Left ventricle myocardium inferior (tissue), 1 donor: ENCODE measurements at regions not wholly inside any gene's neighbourhood (a gene's known extent, or its start where the extent isn't known, plus 50 kb on each side); places are given as distances from the start of the nearest gene placed in this dataset.

ENCODE experiments used
- DNase-seq: peaks from one replicate; pipeline ENCODE4 v3.0.0-alpha.2; 2020
- H3K27ac ChIP-seq: fragments of 200-600 bp; replicated peaks from 2 replicates; pipeline ENCODE4 v1.8.0; 2021
- H3K27me3 ChIP-seq: fragments of 200-600 bp; 2 replicates; pipeline ENCODE4 v1.8.0; 2021; ENCODE audit warnings: low read depth
- H3K36me3 ChIP-seq: fragments of 200-600 bp; 2 replicates; pipeline ENCODE4 v1.8.0; 2021
- H3K4me1 ChIP-seq: fragments of 200-600 bp; 2 replicates; pipeline ENCODE4 v1.8.0; 2021
- H3K4me3 ChIP-seq: fragments of 200-600 bp; 2 replicates; pipeline ENCODE4 v1.8.0; 2021; ENCODE audit warnings: mild to moderate bottlenecking, moderate library complexity
- H3K9me3 ChIP-seq: fragments of 200-600 bp; replicated peaks from 2 replicates; pipeline ENCODE4 v1.8.0; 2021
- intact Hi-C: fragments of 100-400 bp; cut with micrococcal nuclease; formaldehyde crosslinking; loops from one replicate; pipeline ENCODE4 v1.11.0; 2022
- TF ChIP-seq, protein P1 (sequence below): fragments of 200-600 bp; IDR thresholded peaks from 2 replicates; pipeline ENCODE4 v1.8.0; 2021; ENCODE audit warnings: antibody characterized with exemption, mild to moderate bottlenecking, borderline replicate concordance
- donor health status: DM: no; HTN: yes; CAD: no; lungs with severe emphysema.

- no peaks in the 10 kb centered on the region for H3K4me1 ChIP-seq
- intact Hi-C loops, result no loop called here
- no peaks in the 10 kb centered on the region for H3K36me3 ChIP-seq
- no peaks in the 10 kb centered on the region for H3K9me3 ChIP-seq
- TF ChIP-seq, protein P1, sequence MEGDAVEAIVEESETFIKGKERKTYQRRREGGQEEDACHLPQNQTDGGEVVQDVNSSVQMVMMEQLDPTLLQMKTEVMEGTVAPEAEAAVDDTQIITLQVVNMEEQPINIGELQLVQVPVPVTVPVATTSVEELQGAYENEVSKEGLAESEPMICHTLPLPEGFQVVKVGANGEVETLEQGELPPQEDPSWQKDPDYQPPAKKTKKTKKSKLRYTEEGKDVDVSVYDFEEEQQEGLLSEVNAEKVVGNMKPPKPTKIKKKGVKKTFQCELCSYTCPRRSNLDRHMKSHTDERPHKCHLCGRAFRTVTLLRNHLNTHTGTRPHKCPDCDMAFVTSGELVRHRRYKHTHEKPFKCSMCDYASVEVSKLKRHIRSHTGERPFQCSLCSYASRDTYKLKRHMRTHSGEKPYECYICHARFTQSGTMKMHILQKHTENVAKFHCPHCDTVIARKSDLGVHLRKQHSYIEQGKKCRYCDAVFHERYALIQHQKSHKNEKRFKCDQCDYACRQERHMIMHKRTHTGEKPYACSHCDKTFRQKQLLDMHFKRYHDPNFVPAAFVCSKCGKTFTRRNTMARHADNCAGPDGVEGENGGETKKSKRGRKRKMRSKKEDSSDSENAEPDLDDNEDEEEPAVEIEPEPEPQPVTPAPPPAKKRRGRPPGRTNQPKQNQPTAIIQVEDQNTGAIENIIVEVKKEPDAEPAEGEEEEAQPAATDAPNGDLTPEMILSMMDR, result no peak
- DNase-seq, result no peak
- H3K4me3 ChIP-seq, result no peak overlapping the region
- no peaks in the 10 kb centered on the region for H3K27me3 ChIP-seq
- H3K27ac ChIP-seq, result no peak overlapping the region
Measured at GRCh38 chr6:131377112-131377705, 195.8 kb upstream of the ARG1 start.

- Histone ChIP-seq H3K4me1 (no peaks in the 10 kb centered on the region), H3K27ac (no peak overlapping the region), H3K27me3 (no peaks in the 10 kb centered on the region), H3K36me3 (no peaks in the 10 kb centered on the region), H3K4me3 (no peak overlapping the region), H3K9me3 (no peaks in the 10 kb centered on the region)
- no peak for DNase-seq
- intact Hi-C loops, result no loop called here
- TF ChIP-seq, protein P1, result no peak
Measured at GRCh38 chr6:131378874-131379273, 194.2 kb upstream of the ARG1 start.

GRCh38 chr6:131379948-131380347 lies 193.1 kb upstream of the ARG1 start:
- Histone ChIP-seq H3K9me3 (no peaks in the 10 kb centered on the region), H3K27me3 (peaks cover 2% of the 10 kb centered on the region), H3K4me1 (no peaks in the 10 kb centered on the region), H3K36me3 (no peaks in the 10 kb centered on the region), H3K4me3 (no peak overlapping the region), H3K27ac (no peak overlapping the region)
- intact Hi-C loops, result no loop called here
- TF ChIP-seq, protein P1, result no peak
- no peak for DNase-seq

DNA sequence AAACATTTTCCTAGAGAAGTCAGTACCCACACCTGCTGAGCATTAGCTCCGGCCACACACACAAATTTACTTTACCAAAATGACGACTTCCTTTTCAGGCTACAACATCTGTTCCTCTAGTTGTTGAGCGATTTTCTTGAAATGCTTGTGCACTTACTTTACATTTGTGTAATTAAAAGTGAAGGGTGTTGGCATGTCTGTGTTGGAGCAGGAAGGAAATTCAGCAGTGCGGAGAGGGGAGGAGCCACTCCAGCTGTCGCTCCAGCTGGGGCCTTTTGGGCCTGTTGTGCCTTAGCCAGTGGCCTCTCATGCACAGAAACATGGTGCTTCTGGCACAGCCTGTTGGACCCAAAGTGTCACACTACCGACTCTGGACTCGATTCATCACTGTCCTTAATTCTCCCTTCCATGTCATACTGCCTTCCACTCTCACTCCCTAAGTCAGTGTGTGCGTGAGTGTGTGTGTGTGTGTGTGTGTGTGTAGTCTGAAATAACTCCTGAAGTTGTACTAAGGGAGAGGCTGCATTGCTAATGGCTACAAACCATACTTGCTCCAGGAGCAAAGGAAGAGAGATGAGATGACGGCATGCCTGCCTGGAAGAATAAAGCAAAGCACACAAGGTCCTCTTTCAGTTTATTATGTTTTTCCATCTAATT lies 191.8 kb upstream of the ARG1 start:
- Histone ChIP-seq H3K36me3 (no peaks in the 10 kb centered on the region), H3K9me3 (no peaks in the 10 kb centered on the region), H3K27me3 (peaks cover 6% of the 10 kb centered on the region), H3K4me3 (no peak overlapping the region), H3K27ac (no peak overlapping the region), H3K4me1 (no peaks in the 10 kb centered on the region)
- intact Hi-C loops, result no loop called here
- TF ChIP-seq, protein P1, result no peak
- DNase-seq, result no peak

DNA sequence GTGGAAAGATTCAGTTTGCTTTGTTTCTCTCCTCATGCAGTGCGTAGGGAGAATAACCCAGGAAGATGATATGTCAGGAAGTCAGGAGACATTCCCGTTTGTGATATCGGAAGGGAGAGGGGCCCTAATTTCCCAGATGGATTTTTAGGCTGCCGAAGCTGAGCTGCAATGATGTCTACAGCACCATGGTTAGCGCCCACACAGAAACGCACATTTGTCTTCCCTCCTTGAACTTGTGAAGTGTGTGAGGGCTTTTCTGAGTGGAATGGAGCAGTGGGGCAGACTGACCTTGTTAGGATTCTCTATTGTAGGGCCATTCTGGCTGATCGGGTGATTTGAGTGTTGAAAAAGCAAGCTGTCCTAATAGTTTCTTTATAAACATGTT lies 191.3 kb upstream of the ARG1 start:
- Histone ChIP-seq H3K36me3 (no peaks in the 10 kb centered on the region), H3K27ac (no peak overlapping the region), H3K4me1 (no peaks in the 10 kb centered on the region), H3K4me3 (no peak overlapping the region), H3K27me3 (peaks cover 6% of the 10 kb centered on the region), H3K9me3 (no peaks in the 10 kb centered on the region)
- no peak for DNase-seq
- intact Hi-C loops, result no loop called here
- TF ChIP-seq, protein P1, result no peak
